Renal cortex interstitium (tissue), 11 donors: ENCODE measurements at regions not wholly inside any gene's neighbourhood (a gene's known extent, or its start where the extent isn't known, plus 50 kb on each side); places are given as distances from the start of the nearest gene placed in this dataset.
"Not testable (repeated sequence)": the region's sequence is repeated elsewhere in the genome, so short reads cannot be mapped to it uniquely, and the experiment has no call there.

Source experiments
- DNase-seq, 11 donors: peaks; one replicate each; pipeline ENCODE4 v3.0.0-alpha.2; 2013; ENCODE audit warnings: low read depth in 9 of 11, low spot score in 4 of 11; ENCODE audit errors: extremely low read depth in 1 of 11

DNA sequence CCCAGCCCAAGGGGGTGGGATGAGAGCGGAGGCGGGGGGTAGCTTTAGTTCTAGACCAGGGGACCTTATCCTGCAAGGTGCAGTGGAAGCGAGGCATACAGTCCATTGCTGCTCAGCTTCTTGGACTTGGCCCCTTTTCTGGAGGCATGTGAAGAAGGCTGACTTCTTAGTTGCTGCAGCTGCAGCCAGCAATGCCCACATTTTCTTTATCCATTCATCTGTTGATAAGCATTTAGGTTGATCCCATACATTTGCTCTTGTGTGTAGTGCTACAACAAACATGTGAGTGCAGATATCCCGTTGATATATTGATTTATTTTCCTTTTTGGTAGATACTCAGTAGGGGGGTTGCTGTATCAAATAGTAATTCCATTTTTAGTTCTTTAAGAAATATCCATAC, 461.2 kb upstream of the IMPG1 start:
- no peak for DNase-seq

DNA sequence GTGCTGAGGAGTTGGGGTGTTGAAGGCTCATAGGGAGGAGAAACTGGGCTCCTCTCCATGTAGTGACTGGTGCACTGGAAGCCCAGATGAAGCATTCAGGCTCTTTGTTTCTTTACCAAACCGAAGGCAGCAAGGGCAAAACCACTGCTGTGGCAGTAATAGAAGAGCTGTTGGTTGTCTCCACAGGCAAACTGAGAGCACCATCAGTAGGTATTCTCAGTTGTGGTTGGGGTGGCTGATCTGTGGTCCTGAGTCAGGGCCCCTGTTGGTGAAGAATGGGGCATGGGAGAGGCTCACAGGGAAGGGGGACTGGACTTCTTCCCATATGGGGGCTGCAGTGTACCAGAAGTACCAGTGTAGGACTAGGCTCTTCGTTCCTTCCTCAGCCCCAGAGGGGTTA, 460.2 kb upstream of the IMPG1 start:
- DNase-seq: no peak

DNA sequence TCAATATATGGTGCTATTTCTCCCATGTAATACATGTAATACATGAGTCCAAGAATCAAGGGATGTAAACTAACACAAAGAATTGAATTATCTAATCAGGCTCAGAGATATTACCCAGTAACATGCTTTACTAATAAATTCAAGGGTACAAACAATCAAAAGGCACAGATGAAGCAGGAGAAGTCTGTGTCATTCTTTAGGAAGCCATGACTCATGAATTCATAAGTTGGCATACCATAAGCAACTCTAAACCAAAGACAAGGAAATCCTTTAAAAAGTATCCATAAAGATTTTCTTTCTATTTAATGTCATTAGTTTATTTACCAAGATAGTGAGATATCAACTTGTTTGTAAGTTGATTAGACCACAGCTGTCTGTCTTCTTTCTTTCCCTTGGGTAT, 446.0 kb upstream of the IMPG1 start:
- no peak for DNase-seq

DNA sequence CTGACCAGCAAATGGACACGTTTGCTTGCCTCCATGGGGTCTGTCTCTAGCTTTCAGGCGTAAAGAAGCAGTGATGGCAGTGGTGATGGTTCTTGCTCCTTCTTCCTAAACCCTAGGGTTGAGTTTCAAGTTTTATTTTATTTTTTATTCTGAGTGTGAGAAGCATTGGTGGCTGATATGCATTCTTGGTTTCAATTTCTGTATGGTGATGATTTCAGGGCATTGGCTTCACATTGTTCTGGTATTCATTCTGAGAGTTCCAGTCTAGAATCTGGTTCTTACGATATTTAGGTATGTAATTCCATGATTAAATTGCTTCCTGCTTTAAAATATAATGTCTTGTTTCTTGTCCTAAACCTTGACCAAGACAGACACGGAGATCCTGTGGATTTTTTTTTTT, 444.5 kb upstream of the IMPG1 start:
- DNase-seq: no peak

DNA sequence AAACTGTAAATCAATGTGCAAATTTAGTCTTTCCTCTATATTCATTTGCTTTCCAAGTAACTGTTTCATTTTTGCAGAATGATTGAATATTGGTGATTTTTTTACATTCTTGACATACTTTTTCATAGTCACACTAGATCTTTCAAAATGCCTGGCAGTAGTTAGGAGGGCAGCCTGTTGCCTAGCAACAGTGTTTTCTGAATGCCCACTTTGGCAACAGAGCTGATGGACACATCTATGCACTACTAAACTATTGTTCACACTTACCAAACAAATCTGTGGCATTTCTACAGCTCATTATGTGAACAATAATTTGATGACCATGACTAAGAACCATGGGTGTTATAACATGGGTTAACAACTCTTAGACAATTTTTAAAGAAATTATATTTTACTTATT, 438.0 kb upstream of the IMPG1 start:
- no peak for DNase-seq

DNA sequence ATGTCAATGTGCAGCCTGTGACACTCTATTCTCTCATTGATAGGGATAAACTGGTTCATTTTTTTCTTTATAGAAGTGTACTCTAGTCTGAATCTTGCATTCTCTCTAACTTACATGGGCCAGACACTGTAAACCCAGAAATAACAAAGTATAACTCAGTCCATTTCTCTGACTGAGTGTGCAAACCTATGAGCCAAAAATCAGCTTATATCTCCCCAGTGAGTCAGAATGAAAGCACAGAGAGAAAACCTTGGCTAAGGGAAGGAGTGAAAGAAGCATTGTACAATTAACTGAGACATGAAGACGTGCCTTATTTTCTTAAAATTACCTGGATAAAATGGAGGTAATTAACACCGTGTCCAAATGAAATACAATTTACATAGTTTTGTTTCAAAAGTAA, 436.9 kb upstream of the IMPG1 start:
- no peak for DNase-seq

DNA sequence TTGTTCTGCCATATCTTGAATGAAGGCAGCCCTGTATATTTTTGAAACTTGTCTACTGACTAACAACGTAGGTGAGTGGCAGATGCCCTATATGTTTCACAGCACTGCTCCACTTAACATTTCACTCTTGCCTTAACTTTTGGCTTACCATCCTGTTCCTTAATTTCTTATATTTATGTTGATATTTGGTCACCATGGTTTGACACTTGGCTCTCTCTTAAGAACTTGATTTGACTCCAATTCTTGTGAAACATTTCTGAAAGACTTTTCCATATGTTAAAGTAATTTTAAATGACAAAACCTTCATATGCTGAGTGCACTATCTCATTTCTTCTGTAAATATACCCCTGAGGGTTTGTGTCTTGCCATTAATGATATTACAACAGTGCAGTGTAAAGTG, 434.3 kb upstream of the IMPG1 start:
- no peak for DNase-seq

DNA sequence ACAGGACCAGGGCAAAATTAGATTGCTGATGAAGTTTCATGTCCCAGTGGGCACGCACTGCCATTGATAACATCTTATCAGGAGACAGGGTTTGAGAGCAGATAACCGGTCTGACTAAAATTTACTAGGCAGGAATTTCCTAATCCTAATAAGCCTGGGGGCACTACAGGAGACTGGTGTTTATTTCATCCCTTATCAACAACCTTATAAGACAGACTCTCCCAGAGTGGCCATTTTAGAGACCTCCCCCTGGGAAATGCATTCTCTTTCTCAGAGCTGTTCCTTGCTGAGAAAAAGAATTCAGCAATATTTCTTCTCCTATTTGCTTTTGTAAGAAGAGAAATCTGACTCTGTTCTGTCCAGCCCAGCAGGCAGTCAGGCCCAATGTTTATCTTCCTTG, 423.4 kb upstream of the IMPG1 start:
- DNase-seq: no peak

DNA sequence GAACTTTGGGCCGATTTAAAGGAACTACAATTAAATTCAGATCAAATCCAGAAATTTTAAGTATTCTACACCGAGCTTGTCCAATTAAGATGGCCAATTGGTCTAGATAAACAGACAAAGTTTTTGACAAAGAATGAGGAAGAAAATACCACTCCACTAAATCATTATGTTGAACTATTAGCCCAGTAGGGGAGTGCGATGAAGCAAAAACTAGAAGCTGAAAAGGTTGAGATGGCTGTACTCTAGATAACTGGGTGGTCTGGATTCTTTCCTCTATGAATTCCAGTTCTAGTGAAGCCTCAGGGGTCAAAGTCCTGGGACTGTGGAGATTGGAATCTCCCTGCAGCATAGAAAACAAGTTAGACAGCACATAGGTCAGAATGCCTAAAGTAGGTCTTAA, 418.9 kb upstream of the IMPG1 start:
- not testable (repeated sequence) for DNase-seq

DNA sequence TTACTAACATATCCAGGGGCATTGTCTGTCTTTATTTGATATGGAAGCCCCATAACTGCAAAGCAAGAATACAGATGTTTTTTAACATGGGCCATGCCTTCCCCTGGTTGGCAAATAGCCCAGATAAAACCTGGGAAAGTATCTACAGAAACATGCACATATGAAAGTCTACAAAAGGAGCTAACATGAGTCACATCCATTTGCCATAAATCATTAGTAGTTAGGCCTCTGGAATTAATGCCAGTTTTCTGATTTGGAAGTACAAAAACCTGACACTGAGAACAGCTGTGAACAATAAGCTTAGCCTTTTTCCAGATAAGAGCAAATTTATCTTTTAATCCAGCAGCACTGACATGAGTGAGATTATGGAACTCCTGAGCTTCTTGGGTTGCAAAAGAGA, 418.0 kb upstream of the IMPG1 start:
- DNase-seq: no peak

DNA sequence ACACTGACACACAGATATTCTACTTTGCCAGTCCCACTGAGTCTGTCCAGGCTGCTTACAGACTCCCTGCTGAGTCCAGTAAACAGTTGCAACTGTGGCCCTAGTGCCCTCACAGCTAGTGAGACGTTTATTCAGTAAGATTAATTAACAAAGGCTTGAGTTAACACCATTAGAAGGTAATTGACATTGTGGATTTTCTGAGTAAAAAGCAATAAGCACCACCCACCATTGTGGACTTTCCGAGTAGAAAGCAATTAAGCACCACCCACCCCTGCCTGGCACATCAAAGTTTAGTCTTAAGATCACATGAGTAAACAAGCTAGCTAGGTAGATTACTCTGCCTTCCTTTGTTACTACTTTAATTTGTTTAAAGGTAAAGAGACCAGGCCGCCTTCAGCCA, 408.6 kb upstream of the IMPG1 start:
- no peak for DNase-seq

DNA sequence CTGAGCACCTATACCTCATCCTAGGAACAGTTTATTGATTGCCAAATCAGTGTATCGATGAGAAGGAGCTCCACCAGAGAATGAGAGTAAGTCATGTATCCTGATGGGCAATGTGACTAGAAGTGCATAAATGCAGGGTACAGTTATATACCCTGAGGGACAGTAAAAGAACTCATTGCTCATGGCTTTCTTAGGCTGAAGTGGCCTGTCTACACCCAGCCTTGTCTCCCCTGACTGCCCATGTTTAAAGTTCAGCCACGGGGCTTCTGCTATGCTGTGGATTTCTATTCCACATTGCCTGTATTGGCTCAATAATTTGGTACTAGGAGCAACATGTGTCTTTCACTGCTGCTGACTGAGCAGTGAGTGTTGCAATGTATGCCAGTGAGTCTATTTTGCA, 400.4 kb upstream of the IMPG1 start:
- no peak for DNase-seq

DNA sequence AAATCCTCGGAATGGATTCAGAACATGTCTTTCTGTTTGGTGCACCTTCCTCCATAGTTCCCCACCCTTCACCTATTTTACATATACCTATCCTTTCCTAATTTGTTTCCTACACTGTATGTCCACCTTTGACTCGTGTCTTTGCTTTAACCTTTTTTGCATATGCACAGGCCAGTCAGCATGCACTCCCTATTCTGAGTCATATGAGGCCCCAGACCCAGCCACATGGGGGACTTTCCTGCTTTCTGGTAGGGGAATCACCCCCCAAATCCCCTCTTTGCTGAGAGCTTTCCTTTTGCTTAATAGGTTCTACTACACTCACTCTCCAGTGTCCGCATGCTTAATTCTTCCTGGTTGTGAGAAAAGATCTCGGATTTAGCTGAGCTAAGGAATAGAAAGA, 393.8 kb upstream of the IMPG1 start:
- DNase-seq: no peak

DNA sequence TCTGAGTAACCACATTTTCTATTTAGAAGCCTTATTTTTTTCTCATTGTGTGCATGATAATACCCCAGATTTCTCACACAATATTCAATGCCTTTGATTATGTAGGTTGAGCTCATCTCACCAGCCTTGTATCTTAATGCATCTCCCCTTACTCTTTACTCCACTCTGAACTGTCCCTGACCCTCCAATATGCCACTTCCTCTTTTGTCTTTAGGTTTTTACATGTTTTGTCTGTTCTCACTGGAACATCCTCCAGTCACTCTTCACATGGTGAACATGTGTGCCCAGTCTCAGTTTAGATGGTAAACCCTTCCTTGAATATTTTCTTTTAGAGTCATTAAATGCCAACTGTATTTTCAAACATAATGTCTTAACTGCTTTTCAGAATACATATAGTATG, 392.9 kb upstream of the IMPG1 start:
- no peak for DNase-seq

DNA sequence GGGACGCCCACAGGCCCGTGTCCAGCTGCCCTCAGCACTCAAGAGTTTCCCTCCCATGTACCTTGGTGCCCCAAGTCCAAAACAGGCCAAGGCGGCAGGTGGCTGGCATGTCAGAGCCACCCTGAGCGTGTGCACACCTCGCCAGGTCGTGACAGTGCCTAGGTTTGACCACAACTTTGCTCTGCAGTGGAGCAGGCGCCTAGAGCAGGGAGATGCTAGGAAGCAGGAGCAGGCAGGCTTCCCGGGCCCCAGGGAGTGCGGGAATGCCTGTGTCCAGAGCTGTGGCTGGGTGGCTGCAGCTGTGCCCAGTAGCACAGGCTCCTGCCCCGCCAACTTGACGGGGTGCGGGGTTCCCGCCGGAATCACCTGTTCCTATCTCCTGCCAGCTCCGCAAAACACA, 380.8 kb upstream of the IMPG1 start:
- DNase-seq: no peak

DNA sequence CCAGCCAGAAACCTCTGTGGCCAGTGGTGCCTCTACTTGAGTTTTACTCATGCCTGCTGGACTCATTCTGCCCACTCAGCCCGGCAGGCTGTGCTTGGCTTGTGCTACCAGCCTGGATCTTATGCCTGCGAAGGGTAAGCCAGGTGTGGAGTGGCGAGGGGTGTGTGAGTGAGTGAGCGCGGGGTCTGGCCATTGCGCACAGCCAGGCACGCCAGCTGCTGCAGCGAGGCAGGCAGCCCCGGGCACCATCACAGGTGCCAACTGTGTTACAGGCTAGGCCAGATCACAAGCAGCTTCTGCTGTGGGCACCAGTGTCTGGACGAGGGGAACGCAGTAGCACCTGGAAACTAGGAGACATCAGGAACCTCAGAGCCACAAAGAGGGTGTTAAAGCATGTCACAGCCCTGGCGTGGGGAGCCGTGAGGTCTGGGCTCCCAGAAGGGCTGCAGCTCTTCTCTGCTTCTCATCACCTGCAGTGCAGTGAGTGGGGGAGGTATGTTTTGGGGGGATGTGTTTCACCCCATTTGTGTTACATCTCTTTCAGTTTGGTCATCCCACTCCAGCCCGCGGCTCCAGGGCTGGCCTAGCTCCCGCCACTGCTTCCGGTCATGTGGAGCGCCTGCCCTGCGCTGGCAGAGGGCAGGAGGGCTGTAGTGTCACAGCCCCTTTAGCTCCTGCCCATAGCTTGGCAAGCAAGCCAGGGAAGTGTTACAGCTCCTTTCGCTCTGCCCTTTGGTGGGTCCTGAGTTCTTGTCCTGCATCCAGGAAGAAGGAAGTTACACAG, 379.7 kb upstream of the IMPG1 start:
- DNase-seq: no peak

DNA sequence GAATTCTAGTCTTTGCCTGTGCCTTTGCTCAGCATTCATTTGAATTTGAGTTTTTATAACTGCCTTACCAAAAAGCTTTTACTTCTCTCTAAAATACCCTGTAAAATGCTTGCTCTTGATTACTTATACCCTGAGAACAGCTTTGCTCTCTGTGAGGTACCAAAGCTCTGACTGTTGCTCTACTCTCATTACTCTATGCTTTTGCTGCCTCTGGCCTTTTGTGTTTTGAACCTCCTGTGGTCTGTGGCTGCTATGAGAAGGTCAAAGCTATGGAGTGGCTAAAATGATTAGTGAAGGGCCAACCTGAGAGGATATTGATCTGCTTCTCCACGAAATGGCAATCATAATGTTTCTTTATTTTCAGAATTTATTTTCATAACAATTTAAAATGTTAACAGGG, 375.6 kb upstream of the IMPG1 start:
- DNase-seq: no peak

DNA sequence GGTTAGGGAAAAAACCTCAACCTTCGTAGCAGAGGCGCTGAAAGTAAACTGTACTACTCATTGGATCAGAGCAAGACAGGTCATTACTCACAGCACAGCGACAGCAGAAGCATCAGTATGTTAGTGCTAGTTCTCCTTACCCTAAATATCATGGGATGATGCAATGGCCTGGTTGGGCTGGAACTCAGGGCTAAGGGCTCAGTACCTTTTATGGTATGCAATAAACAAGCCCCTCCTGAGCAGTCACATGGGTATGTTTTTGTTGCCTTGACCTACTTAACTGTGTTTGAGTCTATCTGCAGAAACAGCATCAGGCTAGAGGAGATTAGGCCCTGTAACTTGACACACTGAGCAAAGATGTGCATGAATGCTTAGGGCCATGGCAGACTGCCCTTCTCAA, 369.4 kb upstream of the IMPG1 start:
- DNase-seq: no peak

DNA sequence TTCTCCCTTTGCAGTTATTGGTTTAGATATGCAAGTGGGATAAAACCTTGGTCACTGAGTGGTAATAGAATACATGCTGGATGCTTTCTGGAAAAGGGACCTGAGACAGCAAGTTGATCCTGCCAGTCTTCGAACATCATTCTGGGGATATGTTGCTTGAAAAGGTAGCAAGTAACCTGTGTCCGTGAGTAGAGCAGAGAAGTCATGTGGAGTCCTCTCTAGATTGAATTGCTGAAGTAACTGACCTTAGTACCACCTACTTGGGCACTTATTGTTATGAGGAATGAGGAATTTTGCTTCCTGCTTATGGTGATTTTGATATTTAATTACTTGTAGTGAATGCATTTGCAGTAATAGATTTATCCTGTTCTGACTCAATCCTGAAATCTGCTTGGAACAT, 367.3 kb upstream of the IMPG1 start:
- no peak for DNase-seq

DNA sequence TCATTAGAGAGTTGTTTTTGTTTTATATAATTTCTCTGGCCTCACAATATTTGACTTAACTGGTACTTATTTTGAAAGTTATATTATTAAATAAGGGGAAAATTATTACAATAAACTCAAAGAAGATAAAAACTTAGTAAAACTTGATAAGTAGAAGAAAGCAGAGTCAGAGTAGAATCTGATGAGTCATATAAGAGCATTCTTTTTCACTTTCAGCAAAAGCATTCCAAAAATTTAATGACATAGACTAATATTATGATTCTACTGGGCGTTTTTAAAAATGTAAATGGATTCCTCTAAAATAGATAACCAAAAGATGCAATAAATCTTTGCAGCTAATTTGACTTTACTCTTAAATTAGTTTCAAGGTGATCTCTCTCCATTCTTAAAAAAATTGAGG, 366.3 kb upstream of the IMPG1 start:
- no peak for DNase-seq

DNA sequence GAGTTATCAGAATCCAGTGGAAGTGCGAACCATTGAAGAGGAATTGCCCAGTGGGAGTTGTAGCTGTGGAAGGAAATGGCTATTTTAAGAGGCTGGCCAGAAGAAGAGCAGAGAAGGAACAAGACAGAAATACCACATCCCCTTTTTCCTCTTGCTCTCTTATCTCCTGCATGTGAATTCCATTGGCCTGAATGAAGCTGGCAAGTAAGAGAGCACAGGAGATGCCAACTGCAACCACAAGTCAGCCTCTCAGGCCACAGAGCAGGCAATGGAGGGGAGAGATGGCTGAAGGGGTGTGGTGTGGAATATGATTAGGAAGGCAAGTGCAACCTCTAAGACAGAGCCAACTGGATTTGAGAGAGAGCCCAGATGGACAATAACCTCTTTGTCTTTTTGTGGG, 362.7 kb upstream of the IMPG1 start:
- no peak for DNase-seq
